K562 (cell line): ENCODE measurements at regions not wholly inside any gene's neighbourhood (a gene's known extent, or its start where the extent isn't known, plus 50 kb on each side); places are given as distances from the start of the nearest gene placed in this dataset.

Experiments
- ATAC-seq: fragments of 200-7000 bp; cut with Tn5 transposase; 3 replicates; pipeline ENCODE4 v1.9.1; 2020; ENCODE audit warnings: moderate library complexity
- BruUV-seq: library from RNA; stranded (reverse); fragments of 400-500 nt; replicated peaks from 2 replicates; lab custom pipeline; 2021; lab: Mats Ljungman, UMichigan
- CTCF ChIA-PET: fragments of 300-600 bp; formaldehyde crosslinking; extraction: SDS; loops from one replicate; lab custom pipeline; 2021; ENCODE audit warnings: low intra/inter-chr PET ratio; lab: Yijun Ruan, JAX
- POLR2A ChIA-PET: fragments of 300-600, 350-650 bp; sonication (Branson Sonifier 250); formaldehyde crosslinking; extraction: SDS; loops from one replicate; lab custom pipeline; 2021; ENCODE audit warnings: antibody characterized with exemption, inconsistent platforms; lab: Yijun Ruan, JAX
- DNase-seq, 4 experiments: peaks; one replicate each; pipeline versions ENCODE4 v3.0.0 to v3.0.0-alpha.2; 2011 to 2018; ENCODE audit warnings: low spot score in 3 of 4, mixed read lengths in 3 of 4; ENCODE audit errors: extremely low read depth in 1 of 4
- FAIRE-seq: peaks from 2 replicates; lab custom pipeline; 2011; peaks lifted over from hg19 to GRCh38; lab: Jason Lieb, UNC
- H2AFZ ChIP-seq: 2 replicates; pipeline ENCODE4 v1.6.0; 2011; ENCODE audit warnings: low read depth, low read length, control low read depth, inconsistent platforms
- H3K27ac ChIP-seq: fragments of 200-600 bp; 3 replicates; pipeline ENCODE4 v1.8.0; 2011; ENCODE audit warnings: low read depth, mild to moderate bottlenecking, control low read depth, inconsistent platforms, low read length, moderate library complexity, mixed read lengths; ENCODE audit errors: extremely low read depth
- H3K27me3 ChIP-seq, 2 experiments: fragments of 300-600 bp in 1 of 2; 2 replicates in 1 of 2; 3 replicates in 1 of 2; pipeline versions ENCODE4 v1.6.0 to v1.8.0; 2011; ENCODE audit warnings: inconsistent platforms in 2 of 2, low read length in 2 of 2, mild to moderate bottlenecking in 1 of 2, mixed read lengths in 1 of 2, moderate library complexity in 1 of 2; ENCODE audit not compliant: control insufficient read depth in 2 of 2, insufficient read depth in 2 of 2
- H3K36me3 ChIP-seq: fragments of 300-600 bp; 3 replicates; pipeline ENCODE4 v1.8.0; 2011; ENCODE audit warnings: mild to moderate bottlenecking, low read length, inconsistent platforms; ENCODE audit not compliant: control insufficient read depth, insufficient read depth
- H3K4me1 ChIP-seq, 2 experiments: fragments of 200-600 bp in 1 of 2; replicated peaks in 1 of 2; 2 replicates in 1 of 2; 3 replicates in 1 of 2; pipeline versions ENCODE4 v1.5.1 to v1.8.0; 2011; ENCODE audit warnings: inconsistent platforms in 2 of 2, low read length in 2 of 2, mild to moderate bottlenecking in 1 of 2, mixed read lengths in 1 of 2, moderate library complexity in 1 of 2; ENCODE audit not compliant: control insufficient read depth in 2 of 2, insufficient read depth in 2 of 2
- H3K4me2 ChIP-seq: 2 replicates; pipeline ENCODE4 v1.6.1; 2011; ENCODE audit warnings: low read length, control low read depth, inconsistent platforms, mixed read lengths; ENCODE audit not compliant: insufficient read depth
- H3K4me3 ChIP-seq: fragments of 200-600 bp; sonication (generic), shearing (Covaris generic); 2 replicates; pipeline ENCODE4 v1.5.1; 2016; ENCODE audit warnings: control low read depth, inconsistent platforms
- H3K79me2 ChIP-seq: fragments of 200-600 bp; 3 replicates; pipeline ENCODE4 v1.8.0; 2011; ENCODE audit warnings: low read length, inconsistent platforms; ENCODE audit not compliant: control insufficient read depth, insufficient read depth
- H3K9ac ChIP-seq, 2 experiments: 2 replicates each; pipeline versions ENCODE4 v1.6.0 to v1.6.1; 2011; ENCODE audit warnings: low read depth in 2 of 2, low read length in 2 of 2, control low read depth in 1 of 2, inconsistent platforms in 1 of 2, mild to moderate bottlenecking in 1 of 2, mixed read lengths in 1 of 2; ENCODE audit not compliant: insufficient read depth in 1 of 2
- H3K9me1 ChIP-seq: one replicate; pipeline ENCODE4 v1.6.0; 2011; ENCODE audit warnings: inconsistent platforms, mild to moderate bottlenecking, low read length, moderate library complexity; ENCODE audit not compliant: control insufficient read depth, insufficient read depth
- H3K9me3 ChIP-seq: replicated peaks from 2 replicates; pipeline ENCODE4 v1.5.1; 2011; ENCODE audit warnings: low read depth, low read length, inconsistent platforms; ENCODE audit not compliant: control insufficient read depth, insufficient read depth
- H4K20me1 ChIP-seq: replicated peaks from 2 replicates; pipeline ENCODE4 v1.6.1; 2011; ENCODE audit warnings: low read length, inconsistent platforms, mixed read lengths; ENCODE audit not compliant: control insufficient read depth, insufficient read depth
- CXXC5 ChIP-seq: fragments of 250-450 bp; sonication (Bioruptor Pico); IDR thresholded peaks from 2 replicates; pipeline ENCODE4 v1.8.0; 2022; ENCODE audit warnings: inconsistent platforms, mild to moderate bottlenecking, moderate library complexity
- EZH2 ChIP-seq: IDR thresholded peaks from 2 replicates; pipeline ENCODE4 v1.6.1; 2012; ENCODE audit warnings: low read depth, mild to moderate bottlenecking, inconsistent platforms, low read length, borderline replicate concordance
- HDAC6 ChIP-seq: IDR thresholded peaks from 2 replicates; pipeline ENCODE4 v1.6.1; 2012; ENCODE audit warnings: low read depth, mild to moderate bottlenecking, control low read depth, inconsistent platforms, low read length, moderate library complexity
- HMG20A ChIP-seq: fragments of 450-650 bp; formaldehyde crosslinking; conservative IDR thresholded peaks from 2 replicates; pipeline ENCODE4 v1.4.0; 2020; ENCODE audit warnings: mild to moderate bottlenecking, mixed read lengths
- KAT2B ChIP-seq: IDR thresholded peaks from one replicate; pipeline ENCODE4 v1.6.1; 2012; ENCODE audit warnings: low read depth, mild to moderate bottlenecking, control low read depth, inconsistent platforms, low read length, moderate library complexity
- MBD1 ChIP-seq: fragments of 250-450 bp; sonication (Bioruptor Pico); IDR thresholded peaks from 2 replicates; pipeline ENCODE4 v1.8.0; 2022; ENCODE audit warnings: inconsistent platforms
- NONO ChIP-seq, 2 experiments: fragments of 200-400 bp in 1 of 2; fragments of 450-650 bp in 1 of 2; formaldehyde crosslinking in 1 of 2; IDR thresholded peaks; 2 replicates each; pipeline ENCODE4 v1.6.1; 2017; ENCODE audit warnings: low read depth in 2 of 2, mild to moderate bottlenecking in 2 of 2, moderate library complexity in 2 of 2, low read length in 1 of 2
- NR1H2 ChIP-seq: sonication (generic); formaldehyde crosslinking; IDR thresholded peaks from 2 replicates; pipeline ENCODE4 v1.4.0; 2020; ENCODE audit warnings: mild to moderate bottlenecking, missing genetic modification reagents
- SRSF7 ChIP-seq: fragments of 200-400 bp; formaldehyde crosslinking; optimal IDR thresholded peaks from 2 replicates; pipeline ENCODE3; 2017; ENCODE audit warnings: mild to moderate bottlenecking, low read depth, low read length
- STAT6 ChIP-seq: sonication (generic); formaldehyde crosslinking; IDR thresholded peaks from 2 replicates; pipeline ENCODE4 v1.8.1; 2023; ENCODE audit warnings: mild to moderate bottlenecking, missing genetic modification reagents
- ZC3H11A ChIP-seq: IDR thresholded peaks from 2 replicates; pipeline ENCODE4 v1.6.1; 2012; ENCODE audit warnings: low read depth, low read length, improper control_type of control experiment
- ZFPM2 ChIP-seq: fragments of 250-450 bp; sonication (Bioruptor Pico); IDR thresholded peaks from 2 replicates; pipeline ENCODE4 v1.5.1; 2022; ENCODE audit warnings: mild to moderate bottlenecking
- WGBS: fragments of 100-300 bp; shearing (Covaris generic); methylation state at CpG from one replicate; pipeline ENCODE4 v1.1.6; 2016; ENCODE audit warnings: low coverage, mixed read lengths; ENCODE audit not compliant: insufficient coverage; ENCODE audit errors: missing lambda C conversion rate; 5-methylcytosine and 5-hydroxymethylcytosine counted together
- in situ Hi-C: fragments of 300-500 bp; cut with MboI; formaldehyde crosslinking; loops from 4 replicates; pipeline ENCODE4 v1.15.0; 2018; ENCODE audit warnings: inconsistent platforms, mixed read lengths
- intact Hi-C: fragments of 100-400 bp; cut with micrococcal nuclease; formaldehyde crosslinking; loops from 2 replicates; pipeline ENCODE4 v1.14.2; 2022

GRCh38 chr1:87720561-87720960 lies 391.9 kb downstream of the LMO4 start:
- BruUV-seq = no TSS peak
- ATAC-seq (no peak), FAIRE-seq (no peak), DNase-seq (no peak)
- no peaks in the 10 kb centered on the region for H3K36me3 ChIP-seq
- no peaks in the 10 kb centered on the region for H3K9me1 ChIP-seq
- no peaks in the 10 kb centered on the region for H3K79me2 ChIP-seq
- no peaks in the 10 kb centered on the region for H3K27me3 ChIP-seq
- H3K4me1 ChIP-seq = no peaks in the 10 kb centered on the region
- CTCF ChIA-PET = no interaction called here
- no peaks in the 10 kb centered on the region for H4K20me1 ChIP-seq
- in situ Hi-C loops = no loop called here
- no peak overlapping the region for H3K4me2 ChIP-seq
- POLR2A ChIA-PET = interaction anchor here (1.4 kb wide), 1 partner anchor 24 kb away, joined by 3 read pairs; no protein-coding TSS in a partner anchor
- WGBS = 7% methylated on average over 2 of the region's 2 CpGs
- H3K9me3 ChIP-seq = no peaks in the 10 kb centered on the region
- no peak overlapping the region for H2AFZ ChIP-seq
- no peak overlapping the region for H3K27ac ChIP-seq
- intact Hi-C loops = no loop called here
- no peak overlapping the region for H3K4me3 ChIP-seq
- no peak overlapping the region for H3K9ac ChIP-seq
- TF ChIP-seq STAT6 (CRISPR knock-in tag) (no peak), NR1H2 (CRISPR knock-in tag) (no peak), EZH2 (no peak), NONO (IDR thresholded peaks at IDR 0.05; ENCODE audit: low read depth in 2 of 2, low read length in 1 of 2) (no peak), MBD1 (CRISPR knock-in tag) (no peak), KAT2B (no peak), HMG20A (CRISPR knock-in tag) (no peak), ZFPM2 (CRISPR knock-in tag) (no peak), HDAC6 (no peak), SRSF7 (no peak), ZC3H11A (no peak), CXXC5 (CRISPR knock-in tag) (no peak)
